Neural progenitor cell (in vitro differentiated cells): ENCODE measurements at regions not wholly inside any gene's neighbourhood (a gene's known extent, or its start where the extent isn't known, plus 50 kb on each side); places are given as distances from the start of the nearest gene placed in this dataset.

ENCODE experiments used
- DNase-seq: peaks from one replicate; pipeline ENCODE4 v3.0.0-alpha.2; 2016; ENCODE audit warnings: low spot score
- H2AFZ ChIP-seq: fragments of 200-600 bp; sonication (generic); replicated peaks from 2 replicates; pipeline ENCODE4 v1.6.1; 2016; ENCODE audit warnings: antibody characterized with exemption
- H3F3A ChIP-seq: fragments of 200-600 bp; sonication (generic); 2 replicates; pipeline ENCODE4 v1.6.1; 2016; ENCODE audit warnings: antibody characterized with exemption, low read depth
- H3K27ac ChIP-seq: fragments of 200-600 bp; sonication (generic); 2 replicates; pipeline ENCODE4 v1.5.1; 2016; ENCODE audit warnings: mild to moderate bottlenecking
- H3K27me3 ChIP-seq: fragments of 200-600 bp; sonication (generic); 2 replicates; pipeline ENCODE4 v1.6.1; 2016; ENCODE audit warnings: mild to moderate bottlenecking, moderate library complexity
- H3K36me3 ChIP-seq: fragments of 200-600 bp; sonication (generic); 2 replicates; pipeline ENCODE4 v1.5.1; 2016
- H3K4me1 ChIP-seq: fragments of 200-600 bp; sonication (generic); 2 replicates; pipeline ENCODE4 v1.6.1; 2016; ENCODE audit warnings: mixed run types
- H3K4me2 ChIP-seq: fragments of 200-600 bp; sonication (generic); 2 replicates; pipeline ENCODE4 v1.6.1; 2016
- H3K4me3 ChIP-seq: fragments of 200-600 bp; sonication (generic); 2 replicates; pipeline ENCODE4 v1.5.1; 2016
- H3K79me2 ChIP-seq: fragments of 200-600 bp; sonication (generic); 2 replicates; pipeline ENCODE4 v1.6.1; 2016; ENCODE audit warnings: low read depth
- H3K9ac ChIP-seq: fragments of 200-600 bp; sonication (generic); 2 replicates; pipeline ENCODE4 v1.6.1; 2016
- H3K9me3 ChIP-seq: fragments of 200-600 bp; sonication (generic); 2 replicates; pipeline ENCODE4 v1.5.1; 2016; ENCODE audit warnings: low read depth
- H4K20me1 ChIP-seq: fragments of 200-600 bp; sonication (generic); 2 replicates; pipeline ENCODE4 v1.6.1; 2016; ENCODE audit warnings: low read depth
- H3K27ac Mint-ChIP-seq: 3 replicates; pipeline ENCODE4 v1.8.0; 2021; ENCODE audit warnings: mixed read lengths
- H3K27me3 Mint-ChIP-seq: 2 replicates; pipeline ENCODE4 v1.8.0; 2022; ENCODE audit warnings: low read depth, mild to moderate bottlenecking, inconsistent platforms, moderate library complexity, mixed read lengths; ENCODE audit not compliant: insufficient read depth
- H3K36me3 Mint-ChIP-seq: 3 replicates; pipeline ENCODE4 v1.8.0; 2021; ENCODE audit warnings: mixed read lengths
- H3K4me1 Mint-ChIP-seq: 3 replicates; pipeline ENCODE4 v1.8.0; 2021; ENCODE audit warnings: mixed read lengths
- H3K4me3 Mint-ChIP-seq: 3 replicates; pipeline ENCODE4 v1.8.0; 2021; ENCODE audit warnings: mild to moderate bottlenecking, moderate library complexity, mixed read lengths
- H3K9me3 Mint-ChIP-seq: 3 replicates; pipeline ENCODE4 v1.8.0; 2020; ENCODE audit warnings: mixed read lengths
- CTCF ChIP-seq: fragments of 200-600 bp; sonication (generic); IDR thresholded peaks from 2 replicates; pipeline ENCODE4 v1.5.1; 2017; ENCODE audit warnings: antibody characterized with exemption, mild to moderate bottlenecking
- EZH2 ChIP-seq: fragments of 200-600 bp; sonication (generic); IDR thresholded peaks from 2 replicates; pipeline ENCODE4 v1.6.1; 2017; ENCODE audit warnings: antibody characterized with exemption, mild to moderate bottlenecking, moderate library complexity
- EZH2phosphoT487 ChIP-seq: fragments of 200-600 bp; sonication (generic); IDR thresholded peaks from 2 replicates; pipeline ENCODE4 v1.6.1; 2017; ENCODE audit warnings: antibody characterized with exemption

- no peaks in the 10 kb centered on the region for H3K4me1 ChIP-seq
- no peak overlapping the region for H3K9ac ChIP-seq
- Mint-ChIP-seq H3K4me3 (no peak overlapping the region), H3K27me3 (no peaks in the 10 kb centered on the region), H3K4me1 (no peaks in the 10 kb centered on the region), H3K9me3 (peaks cover 1% of the 10 kb centered on the region), H3K36me3 (no peaks in the 10 kb centered on the region), H3K27ac (no peak overlapping the region)
- no peaks in the 10 kb centered on the region for H3F3A ChIP-seq
- no peak overlapping the region for H2AFZ ChIP-seq
- H3K36me3 ChIP-seq: peaks cover 3% of the 10 kb centered on the region
- no peaks in the 10 kb centered on the region for H3K9me3 ChIP-seq
- no peak for DNase-seq
- H3K4me2 ChIP-seq: no peak overlapping the region
- H3K79me2 ChIP-seq: no peaks in the 10 kb centered on the region
- TF ChIP-seq CTCF (no peak), EZH2phosphoT487 (no peak), EZH2 (no peak)
- no peaks in the 10 kb centered on the region for H4K20me1 ChIP-seq
- no peak overlapping the region for H3K27ac ChIP-seq
- H3K27me3 ChIP-seq: no peaks in the 10 kb centered on the region
- H3K4me3 ChIP-seq: no peak overlapping the region
Measured at GRCh38 chr2:83487451-83487850, 971.6 kb downstream of the SUCLG1 start.

- H3K79me2 ChIP-seq: no peaks in the 10 kb centered on the region
- H3K4me3 Mint-ChIP-seq: no peak overlapping the region
- TF ChIP-seq EZH2: no peak
- TF ChIP-seq EZH2phosphoT487: no peak
- no peak for TF ChIP-seq CTCF
- no peak overlapping the region for H3K27ac Mint-ChIP-seq
- H4K20me1 ChIP-seq: no peaks in the 10 kb centered on the region
- H3K4me3 ChIP-seq: no peak overlapping the region
- H3K9me3 ChIP-seq: no peaks in the 10 kb centered on the region
- no peaks in the 10 kb centered on the region for H3K36me3 ChIP-seq
- H3K27me3 ChIP-seq: no peaks in the 10 kb centered on the region
- no peak overlapping the region for H2AFZ ChIP-seq
- no peaks in the 10 kb centered on the region for H3K9me3 Mint-ChIP-seq
- no peaks in the 10 kb centered on the region for H3K36me3 Mint-ChIP-seq
- no peaks in the 10 kb centered on the region for H3F3A ChIP-seq
- no peak overlapping the region for H3K27ac ChIP-seq
- no peaks in the 10 kb centered on the region for H3K27me3 Mint-ChIP-seq
- no peak for DNase-seq
- no peaks in the 10 kb centered on the region for H3K4me1 ChIP-seq
- H3K9ac ChIP-seq: no peak overlapping the region
- H3K4me2 ChIP-seq: no peak overlapping the region
- no peaks in the 10 kb centered on the region for H3K4me1 Mint-ChIP-seq
Measured at GRCh38 chr2:83481436-83481835, 977.6 kb downstream of the SUCLG1 start.

GRCh38 chr2:83478037-83478436 is 981.0 kb downstream of the SUCLG1 start:
- no peaks in the 10 kb centered on the region for H3K9me3 ChIP-seq
- no peak for DNase-seq
- no peaks in the 10 kb centered on the region for H3K36me3 Mint-ChIP-seq

GRCh38 chr2:83475371-83475770 is 983.7 kb downstream of the SUCLG1 start:
- Histone ChIP-seq H3K36me3 (no peaks in the 10 kb centered on the region), H3K9me3 (no peaks in the 10 kb centered on the region), H3K4me2 (no peak overlapping the region), H4K20me1 (no peaks in the 10 kb centered on the region), H3K27ac (no peak overlapping the region), H3K4me1 (no peaks in the 10 kb centered on the region), H3F3A (no peaks in the 10 kb centered on the region), H3K27me3 (no peaks in the 10 kb centered on the region), H3K9ac (no peak overlapping the region), H2AFZ (no peak overlapping the region), H3K4me3 (no peak overlapping the region), H3K79me2 (no peaks in the 10 kb centered on the region)
- Mint-ChIP-seq H3K4me1 (no peaks in the 10 kb centered on the region), H3K4me3 (no peak overlapping the region), H3K36me3 (no peaks in the 10 kb centered on the region), H3K27me3 (no peaks in the 10 kb centered on the region), H3K27ac (no peak overlapping the region), H3K9me3 (no peaks in the 10 kb centered on the region)
- TF ChIP-seq EZH2phosphoT487: no peak
- TF ChIP-seq CTCF: no peak
- TF ChIP-seq EZH2: no peak
- DNase-seq: no peak

More at GRCh38 chr2:83478037-83478436, 981.0 kb downstream of the SUCLG1 start:
- H4K20me1 ChIP-seq: no peaks in the 10 kb centered on the region
- H3K9ac ChIP-seq: no peak overlapping the region
- Mint-ChIP-seq H3K27ac (no peak overlapping the region), H3K27me3 (no peaks in the 10 kb centered on the region), H3K4me1 (no peaks in the 10 kb centered on the region), H3K4me3 (no peak overlapping the region), H3K9me3 (no peaks in the 10 kb centered on the region)
- no peak overlapping the region for H2AFZ ChIP-seq
- H3K4me3 ChIP-seq: no peak overlapping the region
- H3K36me3 ChIP-seq: no peaks in the 10 kb centered on the region
- no peak for TF ChIP-seq EZH2
- TF ChIP-seq EZH2phosphoT487: no peak
- no peaks in the 10 kb centered on the region for H3K27me3 ChIP-seq
- H3K4me2 ChIP-seq: no peak overlapping the region
- H3K4me1 ChIP-seq: no peaks in the 10 kb centered on the region
- H3K27ac ChIP-seq: no peak overlapping the region
- H3F3A ChIP-seq: no peaks in the 10 kb centered on the region
- H3K79me2 ChIP-seq: no peaks in the 10 kb centered on the region
